ENCODE measurements at regions not wholly inside any gene's neighbourhood (a gene's known extent, or its start where the extent isn't known, plus 50 kb on each side); places are given as distances from the start of the nearest gene placed in this dataset.

- no peak for TF ChIP-seq ZNF518A (tag by site-specific recombination; conservative IDR thresholded peaks at IDR 0.05; ENCODE audit: low read depth)
- no peak for TF ChIP-seq BCL11A (tag by site-specific recombination; IDR thresholded peaks at IDR 0.05; ENCODE audit: low read depth)
- no peak for TF ChIP-seq SP3 (tag by site-specific recombination; IDR thresholded peaks at IDR 0.05)
- peak; percentile 48; the same call in 1 of the 2 replicates for TF ChIP-seq ZNF600 (tag by site-specific recombination; IDR thresholded peaks at IDR 0.05)
- TF ChIP-seq ZIC2 (tag by site-specific recombination; IDR thresholded peaks at IDR 0.05) = peak; percentile 94
- TF ChIP-seq ZNF776 (tag by site-specific recombination; IDR thresholded peaks at IDR 0.05; ENCODE audit: borderline replicate concordance) = no peak
- TF ChIP-seq ZSCAN23 (tag by site-specific recombination; IDR thresholded peaks at IDR 0.05) = no peak
- TF ChIP-seq ZNF202 (tag by site-specific recombination; IDR thresholded peaks at IDR 0.05; ENCODE audit: borderline replicate concordance) = no peak
- no peak for TF ChIP-seq ZNF664 (tag by site-specific recombination; IDR thresholded peaks at IDR 0.05)
- no peak for TF ChIP-seq ZNF155 (tag by site-specific recombination; IDR thresholded peaks at IDR 0.05)
- TF ChIP-seq ZNF112 (tag by site-specific recombination; IDR thresholded peaks at IDR 0.05) = no peak
- no peak for TF ChIP-seq ZNF530 (tag by site-specific recombination; IDR thresholded peaks at IDR 0.05; ENCODE audit: low read depth)
- TF ChIP-seq EGR2 (tag by site-specific recombination; IDR thresholded peaks at IDR 0.05; ENCODE audit: low read depth) = 0 out of 2 replicates have a peak, but pooled peaks have one; percentile 9
- TF ChIP-seq YY2 (tag by site-specific recombination; IDR thresholded peaks at IDR 0.05) = no peak
- TF ChIP-seq ZNF398 (tag by site-specific recombination; IDR thresholded peaks at IDR 0.05) = peak; percentile 32; the same call in 1 of the 2 replicates
- TF ChIP-seq ZSCAN18 (tag by site-specific recombination; IDR thresholded peaks at IDR 0.05) = no peak
- TF ChIP-seq ZFHX2 (tag by site-specific recombination; conservative IDR thresholded peaks at IDR 0.05) = 0 out of 2 replicates have a peak, but pooled peaks have one; percentile 8
- TF ChIP-seq SP7 (tag by site-specific recombination; IDR thresholded peaks at IDR 0.05) = peak; percentile 51; the same call in 1 of the 2 replicates
- TF ChIP-seq HOXD13 (CRISPR knock-in tag; IDR thresholded peaks at IDR 0.05; ENCODE audit: borderline replicate concordance) = no peak
- no peak for TF ChIP-seq GLI4 (tag by site-specific recombination; IDR thresholded peaks at IDR 0.05)
- TF ChIP-seq KLF17 (tag by site-specific recombination; IDR thresholded peaks at IDR 0.05) = no peak
- TF ChIP-seq ZFP37 (tag by site-specific recombination; IDR thresholded peaks at IDR 0.05) = no peak
- no peak for TF ChIP-seq ZFP41 (tag by site-specific recombination; IDR thresholded peaks at IDR 0.05; ENCODE audit: borderline replicate concordance)
- TF ChIP-seq ZBTB8A (tag by site-specific recombination; IDR thresholded peaks at IDR 0.05) = peak; percentile 64
- TF ChIP-seq ZNF18 (tag by site-specific recombination; IDR thresholded peaks at IDR 0.05) = peak; percentile 86
- TF ChIP-seq ZNF521 (tag by site-specific recombination; IDR thresholded peaks at IDR 0.05) = no peak
- TF ChIP-seq ZNF341 (tag by site-specific recombination; IDR thresholded peaks at IDR 0.05; ENCODE audit: low read depth) = no peak
- TF ChIP-seq OSR2 (tag by site-specific recombination; IDR thresholded peaks at IDR 0.05) = peak; percentile 70
- no peak for TF ChIP-seq ZNF292 (tag by site-specific recombination; IDR thresholded peaks at IDR 0.05; ENCODE audit: borderline replicate concordance, low read depth)
- no peak for TF ChIP-seq MEIS1 (CRISPR knock-in tag; IDR thresholded peaks at IDR 0.05; ENCODE audit: borderline replicate concordance)
These were observed 192.8 kb downstream of the LY86 start (continued) for GRCh38 chr6:6781172-6781872.

Measured in HEK293 (cell line).